HEK293 (cell line): ENCODE measurements at regions not wholly inside any gene's neighbourhood (a gene's known extent, or its start where the extent isn't known, plus 50 kb on each side); places are given as distances from the start of the nearest gene placed in this dataset.

ENCODE experiments used
- CTCF ChIA-PET: fragments of 350-600 bp; formaldehyde crosslinking; extraction: SDS; loops from one replicate; lab custom pipeline; 2021; ENCODE audit warnings: antibody characterized with exemption; lab: Yijun Ruan, JAX
- POLR2A ChIA-PET: fragments of 300-600 bp; formaldehyde crosslinking; extraction: SDS; loops from one replicate; lab custom pipeline; 2020; ENCODE audit warnings: antibody characterized with exemption, inconsistent platforms; lab: Yijun Ruan, JAX
- H3K27ac ChIP-seq: fragments of 200-500 bp; sonication (Bioruptor generic); 2 replicates; pipeline ENCODE4 v1.5.1; 2014; ENCODE audit warnings: low read depth, low read length, control low read depth, inconsistent platforms; ENCODE audit errors: extremely low read depth
- H3K36me3 ChIP-seq, 2 experiments: fragments of 200-500 bp in 1 of 2; sonication (Bioruptor generic) in 1 of 2; 1 replicate in 1 of 2; 2 replicates in 1 of 2; pipeline ENCODE4 v1.5.1; 2014 to 2017; ENCODE audit warnings: inconsistent platforms in 2 of 2, low read length in 2 of 2; ENCODE audit not compliant: control insufficient read depth in 2 of 2, insufficient read depth in 1 of 2
- H3K4me1 ChIP-seq: fragments of 200-500 bp; sonication (Bioruptor generic); 2 replicates; pipeline ENCODE4 v1.5.1; 2014; ENCODE audit warnings: mild to moderate bottlenecking, low read length, inconsistent platforms; ENCODE audit not compliant: control insufficient read depth, insufficient read depth
- H3K4me3 ChIP-seq: 2 replicates; pipeline ENCODE4 v1.5.1; 2011; ENCODE audit warnings: low read depth, mild to moderate bottlenecking, control low read depth, low read length, moderate library complexity
- H3K9me3 ChIP-seq: fragments of 200-500 bp; sonication (Bioruptor generic); 2 replicates; pipeline ENCODE4 v1.5.1; 2014; ENCODE audit warnings: low read depth, low read length, inconsistent platforms; ENCODE audit not compliant: control insufficient read depth, insufficient read depth
- GLIS1 ChIP-seq: fragments of 450-650 bp; formaldehyde crosslinking; IDR thresholded peaks from 2 replicates; pipeline ENCODE4 v1.5.1; 2016; ENCODE audit warnings: missing biosample characterization, missing genetic modification characterization
- RBAK ChIP-seq: fragments of 450-650 bp; formaldehyde crosslinking; IDR thresholded peaks from 2 replicates; pipeline ENCODE4 v1.5.1; 2016; ENCODE audit warnings: missing biosample characterization, missing genetic modification characterization
- REPIN1 ChIP-seq: fragments of 450-650 bp; formaldehyde crosslinking; IDR thresholded peaks from 2 replicates; pipeline ENCODE4 v1.5.1; 2017; ENCODE audit warnings: missing biosample characterization, missing genetic modification characterization, low read depth
- REST ChIP-seq: fragments of 450-650 bp; formaldehyde crosslinking; IDR thresholded peaks from 2 replicates; pipeline ENCODE4 v1.5.1; 2016; ENCODE audit warnings: missing biosample characterization, missing genetic modification characterization
- SALL2 ChIP-seq: fragments of 450-650 bp; formaldehyde crosslinking; IDR thresholded peaks from 2 replicates; pipeline ENCODE4 v1.5.0; 2017; ENCODE audit warnings: missing biosample characterization, mild to moderate bottlenecking, missing genetic modification characterization, borderline replicate concordance
- ZBTB21 ChIP-seq: fragments of 450-650 bp; formaldehyde crosslinking; IDR thresholded peaks from 2 replicates; pipeline ENCODE4 v1.5.1; 2017; ENCODE audit warnings: missing biosample characterization, missing genetic modification characterization
- ZBTB8A ChIP-seq: fragments of 450-650 bp; formaldehyde crosslinking; IDR thresholded peaks from 2 replicates; pipeline ENCODE4 v1.5.1; 2016; ENCODE audit warnings: missing biosample characterization, missing genetic modification characterization
- ZNF140 ChIP-seq: fragments of 450-650 bp; formaldehyde crosslinking; IDR thresholded peaks from 2 replicates; pipeline ENCODE4 v1.5.1; 2016; ENCODE audit warnings: missing biosample characterization, missing genetic modification characterization
- ZNF155 ChIP-seq: fragments of 450-650 bp; formaldehyde crosslinking; IDR thresholded peaks from 2 replicates; pipeline ENCODE4 v1.5.1; 2016; ENCODE audit warnings: missing biosample characterization, missing genetic modification characterization
- ZNF223 ChIP-seq: fragments of 450-650 bp; formaldehyde crosslinking; IDR thresholded peaks from 2 replicates; pipeline ENCODE4 v1.5.1; 2016; ENCODE audit warnings: missing biosample characterization, missing genetic modification characterization
- ZNF324 ChIP-seq: fragments of 450-650 bp; formaldehyde crosslinking; IDR thresholded peaks from 2 replicates; pipeline ENCODE4 v1.5.1; 2016; ENCODE audit warnings: missing biosample characterization, missing genetic modification characterization
- ZNF548 ChIP-seq: fragments of 450-650 bp; formaldehyde crosslinking; IDR thresholded peaks from 2 replicates; pipeline ENCODE4 v1.5.1; 2016; ENCODE audit warnings: missing biosample characterization, missing genetic modification characterization
- ZNF561 ChIP-seq: fragments of 450-650 bp; IDR thresholded peaks from 2 replicates; pipeline ENCODE4 v1.5.1; 2018; ENCODE audit warnings: missing biosample characterization, missing genetic modification characterization, borderline replicate concordance
- ZNF629 ChIP-seq: fragments of 450-650 bp; formaldehyde crosslinking; IDR thresholded peaks from 2 replicates; pipeline ENCODE4 v1.5.1; 2017; ENCODE audit warnings: missing biosample characterization, missing genetic modification characterization
- ZNF645 ChIP-seq: fragments of 450-650 bp; formaldehyde crosslinking; IDR thresholded peaks from 2 replicates; pipeline ENCODE4; 2016; ENCODE audit warnings: missing biosample characterization, missing genetic modification characterization
- ZNF670 ChIP-seq: fragments of 450-650 bp; formaldehyde crosslinking; IDR thresholded peaks from 2 replicates; pipeline ENCODE4 v1.5.1; 2016; ENCODE audit warnings: missing biosample characterization, missing genetic modification characterization, low read depth
- ZNF692 ChIP-seq: fragments of 450-650 bp; formaldehyde crosslinking; IDR thresholded peaks from 2 replicates; pipeline ENCODE4 v1.5.1; 2016; ENCODE audit warnings: missing biosample characterization, missing genetic modification characterization
- ZNF837 ChIP-seq: fragments of 450-650 bp; formaldehyde crosslinking; IDR thresholded peaks from 2 replicates; pipeline ENCODE4 v1.5.1; 2016; ENCODE audit warnings: missing biosample characterization, missing genetic modification characterization
- TF ChIP-seq, protein P1 (sequence below): fragments of 450-650 bp; formaldehyde crosslinking; IDR thresholded peaks from 2 replicates; pipeline ENCODE4 v1.5.1; 2016; ENCODE audit warnings: missing biosample characterization, missing genetic modification characterization

- ChIA-PET POLR2A (no interaction called here), CTCF (no interaction called here)
- Histone ChIP-seq H3K4me3 (no peak overlapping the region), H3K4me1 (no peaks in the 10 kb centered on the region), H3K9me3 (no peaks in the 10 kb centered on the region), H3K27ac (no peak overlapping the region), H3K36me3 (no peaks in the 10 kb centered on the region)
- no peak for TF ChIP-seq GLIS1 (tag by site-specific recombination)
- TF ChIP-seq ZNF140 (tag by site-specific recombination) = no peak
- no peak for TF ChIP-seq ZNF645 (tag by site-specific recombination)
- TF ChIP-seq REST (tag by site-specific recombination) = no peak
- no peak for TF ChIP-seq ZNF324 (tag by site-specific recombination)
- TF ChIP-seq ZBTB8A (tag by site-specific recombination) = no peak
- no peak for TF ChIP-seq ZNF692 (tag by site-specific recombination)
- no peak for TF ChIP-seq ZNF155
- TF ChIP-seq ZNF837 (tag by site-specific recombination) = no peak
- no peak for TF ChIP-seq ZNF548
- no peak for TF ChIP-seq RBAK (tag by site-specific recombination)
- TF ChIP-seq, protein P1, sequence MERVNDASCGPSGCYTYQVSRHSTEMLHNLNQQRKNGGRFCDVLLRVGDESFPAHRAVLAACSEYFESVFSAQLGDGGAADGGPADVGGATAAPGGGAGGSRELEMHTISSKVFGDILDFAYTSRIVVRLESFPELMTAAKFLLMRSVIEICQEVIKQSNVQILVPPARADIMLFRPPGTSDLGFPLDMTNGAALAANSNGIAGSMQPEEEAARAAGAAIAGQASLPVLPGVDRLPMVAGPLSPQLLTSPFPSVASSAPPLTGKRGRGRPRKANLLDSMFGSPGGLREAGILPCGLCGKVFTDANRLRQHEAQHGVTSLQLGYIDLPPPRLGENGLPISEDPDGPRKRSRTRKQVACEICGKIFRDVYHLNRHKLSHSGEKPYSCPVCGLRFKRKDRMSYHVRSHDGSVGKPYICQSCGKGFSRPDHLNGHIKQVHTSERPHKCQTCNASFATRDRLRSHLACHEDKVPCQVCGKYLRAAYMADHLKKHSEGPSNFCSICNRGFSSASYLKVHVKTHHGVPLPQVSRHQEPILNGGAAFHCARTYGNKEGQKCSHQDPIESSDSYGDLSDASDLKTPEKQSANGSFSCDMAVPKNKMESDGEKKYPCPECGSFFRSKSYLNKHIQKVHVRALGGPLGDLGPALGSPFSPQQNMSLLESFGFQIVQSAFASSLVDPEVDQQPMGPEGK (tag by site-specific recombination) = no peak
These were observed 1057.9 kb downstream of the AMY1C start for GRCh38 chr1:104807590-104807989.

- Histone ChIP-seq H3K4me3 (no peak overlapping the region), H3K27ac (no peak overlapping the region), H3K36me3 (no peaks in the 10 kb centered on the region), H3K4me1 (no peaks in the 10 kb centered on the region), H3K9me3 (no peaks in the 10 kb centered on the region)
- POLR2A ChIA-PET = no interaction called here
- TF ChIP-seq REPIN1 (tag by site-specific recombination) (no peak), SALL2 (no peak), ZNF670 (tag by site-specific recombination) (no peak), ZBTB21 (tag by site-specific recombination) (no peak), REST (tag by site-specific recombination) (no peak), ZNF561 (tag by site-specific recombination) (no peak), ZNF629 (tag by site-specific recombination) (no peak), ZNF223 (tag by site-specific recombination) (no peak)
- CTCF ChIA-PET = no interaction called here
These were observed 1075.7 kb downstream of the AMY1C start for GRCh38 chr1:104825401-104825800.
